A549 (cell line): ENCODE measurements at regions not wholly inside any gene's neighbourhood (a gene's known extent, or its start where the extent isn't known, plus 50 kb on each side); places are given as distances from the start of the nearest gene placed in this dataset.

Experiments used
- CEBPB ChIP-seq, 2 experiments: fragments of >200 bp in 1 of 2; sonication (Bioruptor Twin) in 1 of 2; formaldehyde crosslinking in 1 of 2; IDR thresholded peaks; 2 replicates each; pipeline ENCODE4 v1.6.1; 2012 to 2016
- CTCF ChIP-seq: fragments of >200 bp; sonication (Bioruptor Twin); formaldehyde crosslinking; IDR thresholded peaks from 3 replicates; pipeline ENCODE4 v1.5.1; 2016
- EHMT2 ChIP-seq: fragments of 200-600 bp; sonication (generic); IDR thresholded peaks from 2 replicates; pipeline ENCODE4 v1.6.1; 2016; ENCODE audit warnings: antibody characterized with exemption, low read depth, mild to moderate bottlenecking, moderate library complexity
- ESRRA ChIP-seq: fragments of 150-350 bp; IDR thresholded peaks from 2 replicates; pipeline ENCODE4 v1.6.1; 2014; ENCODE audit warnings: mild to moderate bottlenecking, low read length, borderline replicate concordance
- FOSL2 ChIP-seq, 2 experiments: fragments of 450-650 bp in 1 of 2; fragments of >200 bp in 1 of 2; sonication (Bioruptor Twin) in 1 of 2; formaldehyde crosslinking; IDR thresholded peaks; 2 replicates each; pipeline versions ENCODE4 v1.5.0 to v1.6.1; 2016 to 2020; ENCODE audit warnings: mild to moderate bottlenecking in 1 of 2, moderate library complexity in 1 of 2
- KDM1A ChIP-seq: fragments of 200-600 bp; sonication (generic); IDR thresholded peaks from 2 replicates; pipeline ENCODE4 v1.6.1; 2016; ENCODE audit warnings: low read depth, mild to moderate bottlenecking
- MYC ChIP-seq: IDR thresholded peaks from 2 replicates; pipeline ENCODE4 v1.6.1; 2012; ENCODE audit warnings: mild to moderate bottlenecking, inconsistent platforms, low read length, improper control_type of control experiment, borderline replicate concordance
- POLR2A ChIP-seq: IDR thresholded peaks from 2 replicates; pipeline ENCODE4 v1.6.1; 2012; ENCODE audit warnings: mild to moderate bottlenecking, low read length
- SMC3 ChIP-seq: fragments of >200 bp; sonication (Bioruptor Twin); formaldehyde crosslinking; IDR thresholded peaks from 3 replicates; pipeline ENCODE4 v1.6.1; 2018; ENCODE audit warnings: inconsistent platforms

DNA sequence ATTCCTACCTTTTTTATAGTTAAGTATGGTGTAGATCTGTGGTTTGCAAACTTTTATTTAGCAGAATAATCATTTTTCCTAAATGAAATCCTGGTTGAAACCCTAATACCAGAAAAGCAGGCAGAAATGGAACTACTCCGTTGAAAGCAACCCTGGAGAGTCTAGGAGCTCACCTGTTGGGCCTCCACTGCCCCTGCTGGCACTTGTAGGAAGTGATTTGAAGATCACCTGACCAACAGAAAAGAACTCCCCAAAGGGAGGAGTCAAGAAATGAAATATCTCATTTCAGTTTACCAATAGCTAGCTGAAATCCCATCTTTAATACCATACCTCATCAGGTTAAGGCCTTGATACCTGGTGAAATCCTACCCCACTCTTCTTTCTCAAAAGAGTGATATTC, 277.1 kb downstream of the KLHL13 start:
- TF ChIP-seq SMC3 = no peak
- no peak for TF ChIP-seq POLR2A
- no peak for TF ChIP-seq CTCF
- no peak for TF ChIP-seq FOSL2 (IDR thresholded peaks at IDR 0.05)
- no peak for TF ChIP-seq FOSL2 (CRISPR knock-in tag; IDR thresholded peaks at IDR 0.05)
- TF ChIP-seq MYC = no peak
- no peak for TF ChIP-seq EHMT2
- no peak for TF ChIP-seq ESRRA
- no peak for TF ChIP-seq CEBPB (IDR thresholded peaks at IDR 0.05)
- no peak for TF ChIP-seq KDM1A
